CD14-positive monocyte (primary cell): ENCODE measurements at regions not wholly inside any gene's neighbourhood (a gene's known extent, or its start where the extent isn't known, plus 50 kb on each side); places are given as distances from the start of the nearest gene placed in this dataset.

Source experiments
- DNase-seq, 3 donors: peaks; one replicate each; pipeline ENCODE4 v3.0.0-alpha.2; 2011 to 2022
- H2AFZ ChIP-seq: 2 replicates; pipeline ENCODE4 v1.6.0; 2012; ENCODE audit warnings: mild to moderate bottlenecking, low read depth, low read length, inconsistent platforms; ENCODE audit not compliant: insufficient read depth, poor library complexity, severe bottlenecking
- H3K27ac ChIP-seq, 2 donors: 1 replicate in 1 of 2; 2 replicates in 1 of 2; pipeline ENCODE4 v1.5.1; 2012 to 2013; ENCODE audit warnings: low read length in 2 of 2, control low read depth in 1 of 2, inconsistent platforms in 1 of 2, low read depth in 1 of 2, mild to moderate bottlenecking in 1 of 2
- H3K27me3 ChIP-seq, 2 donors: one replicate each; pipeline versions ENCODE4 v1.6.0 to v1.6.1; 2011 to 2013; ENCODE audit warnings: low read length in 2 of 2; ENCODE audit not compliant: control insufficient read depth in 2 of 2, insufficient read depth in 2 of 2
- H3K36me3 ChIP-seq, 2 donors: replicated peaks in 1 of 2; 1 replicate in 1 of 2; 2 replicates in 1 of 2; pipeline versions ENCODE4 v1.5.1 to v1.6.1; 2012 to 2013; ENCODE audit warnings: low read length in 2 of 2, control low read depth in 1 of 2, inconsistent platforms in 1 of 2, mild to moderate bottlenecking in 1 of 2; ENCODE audit not compliant: insufficient read depth in 2 of 2, control insufficient read depth in 1 of 2
- H3K4me1 ChIP-seq, 2 donors: 1 replicate in 1 of 2; 2 replicates in 1 of 2; pipeline versions ENCODE4 v1.5.1 to v1.6.1; 2012 to 2013; ENCODE audit warnings: low read length in 2 of 2, control low read depth in 1 of 2, inconsistent platforms in 1 of 2, mild to moderate bottlenecking in 1 of 2, moderate library complexity in 1 of 2; ENCODE audit not compliant: insufficient read depth in 2 of 2, control insufficient read depth in 1 of 2
- H3K4me2 ChIP-seq: replicated peaks from 2 replicates; pipeline ENCODE3; 2012; ENCODE audit warnings: low read length, moderate library complexity, mild to moderate bottlenecking; ENCODE audit not compliant: poor library complexity, severe bottlenecking; ENCODE audit errors: extremely low read depth
- H3K4me3 ChIP-seq, 3 experiments: fragments of 200-600 bp in 1 of 3; sonication (generic) in 1 of 3; replicated peaks in 1 of 3; 1 replicate in 2 of 3; 2 replicates in 1 of 3; pipeline ENCODE4 v1.5.1; 2011 to 2013; ENCODE audit warnings: low read length in 3 of 3, mild to moderate bottlenecking in 3 of 3, control low read depth in 2 of 3, low read depth in 2 of 3, inconsistent platforms in 1 of 3, moderate library complexity in 1 of 3
- H3K79me2 ChIP-seq: 2 replicates; pipeline ENCODE4 v1.6.0; 2012; ENCODE audit warnings: mild to moderate bottlenecking, control low read depth, inconsistent platforms, low read length, moderate library complexity; ENCODE audit not compliant: insufficient read depth
- H3K9ac ChIP-seq: 2 replicates; pipeline ENCODE4 v1.6.0; 2017; ENCODE audit warnings: low read length, mild to moderate bottlenecking; ENCODE audit not compliant: insufficient read depth, poor library complexity, severe bottlenecking
- H3K9me3 ChIP-seq, 2 donors: replicated peaks in 1 of 2; 1 replicate in 1 of 2; 2 replicates in 1 of 2; pipeline versions ENCODE4 v1.5.1 to v1.6.1; 2012 to 2013; ENCODE audit warnings: low read length in 2 of 2, control low read depth in 1 of 2; ENCODE audit not compliant: control insufficient read depth in 1 of 2, insufficient read depth in 1 of 2
- H4K20me1 ChIP-seq: 2 replicates; pipeline ENCODE4 v1.6.0; 2012; ENCODE audit warnings: mild to moderate bottlenecking, low read length, control low read depth, moderate library complexity; ENCODE audit not compliant: insufficient read depth
- H3K27ac Mint-ChIP-seq, 7 donors: one replicate each; pipeline ENCODE4 v1.8.0; 2020; ENCODE audit warnings: mild to moderate bottlenecking in 7 of 7, mixed read lengths in 7 of 7, moderate library complexity in 6 of 7, inconsistent platforms in 2 of 7
- H3K27me3 Mint-ChIP-seq, 3 donors: one replicate each; pipeline ENCODE4 v1.8.0; 2021 to 2022; ENCODE audit warnings: low read depth in 3 of 3, mild to moderate bottlenecking in 3 of 3, mixed read lengths in 3 of 3, moderate library complexity in 3 of 3, inconsistent platforms in 1 of 3
- H3K36me3 Mint-ChIP-seq, 2 donors: one replicate each; pipeline ENCODE4 v1.8.0; 2020; ENCODE audit warnings: mixed read lengths in 2 of 2, inconsistent platforms in 1 of 2, mild to moderate bottlenecking in 1 of 2
- H3K4me1 Mint-ChIP-seq: one replicate; pipeline ENCODE4 v1.8.0; 2020; ENCODE audit warnings: mild to moderate bottlenecking, mixed read lengths
- H3K4me3 Mint-ChIP-seq, 2 donors: one replicate each; pipeline ENCODE4 v1.8.0; 2020; ENCODE audit warnings: mild to moderate bottlenecking in 2 of 2, mixed read lengths in 2 of 2, moderate library complexity in 1 of 2
- H3K9me3 Mint-ChIP-seq, 7 donors: one replicate each; pipeline ENCODE4 v1.8.0; 2020 to 2022; ENCODE audit warnings: mixed read lengths in 7 of 7, mild to moderate bottlenecking in 6 of 7, moderate library complexity in 6 of 7, inconsistent platforms in 2 of 7
- WGBS: methylation state at CpG from one replicate; pipeline ENCODE4 v1.1.5; 2013; ENCODE audit warnings: missing lambda C conversion rate; ENCODE audit not compliant: insufficient coverage; 5-methylcytosine and 5-hydroxymethylcytosine counted together
- intact Hi-C, 2 donors: fragments of 100-400 bp; cut with micrococcal nuclease; formaldehyde crosslinking; loops; one replicate each; pipeline versions ENCODE4 v1.15.0 to v1.15.1; 2023
- TF ChIP-seq, protein P1 (sequence below): fragments of 200-600 bp; IDR thresholded peaks from one replicate; pipeline ENCODE4 v1.8.0; 2022; ENCODE audit warnings: antibody characterized with exemption, mild to moderate bottlenecking

DNA sequence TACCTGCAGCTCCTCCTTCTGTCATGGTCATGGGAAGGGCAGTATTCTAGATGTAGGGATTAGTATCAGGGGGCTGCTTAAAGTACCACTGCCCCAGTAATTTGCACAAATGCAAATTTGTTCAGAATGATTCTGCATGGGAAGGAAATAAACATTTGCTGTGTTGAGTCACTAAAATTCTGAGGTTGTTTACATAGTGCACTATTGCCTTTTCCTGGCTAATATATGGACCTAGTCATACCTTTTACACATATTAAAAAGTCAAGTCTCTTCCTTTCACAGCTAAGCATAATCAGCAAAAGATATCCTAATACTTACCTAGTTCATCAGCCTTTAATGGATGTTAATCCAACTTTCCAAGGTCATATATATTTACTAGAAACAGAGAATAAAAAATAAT lies 746.4 kb upstream of the NR2F2 start:
- Histone ChIP-seq H3K9ac (no peak overlapping the region), H3K79me2 (no peaks in the 10 kb centered on the region), H2AFZ (no peak overlapping the region), H3K27me3 (no peaks in the 10 kb centered on the region), H3K27ac (no peak overlapping the region), H3K4me3 (no peak overlapping the region), H3K4me2 (no peak overlapping the region), H3K36me3 (no peaks in the 10 kb centered on the region), H3K9me3 (peaks cover 0 to 5% of the 10 kb centered on the region in 2 donors), H4K20me1 (no peaks in the 10 kb centered on the region), H3K4me1 (no peaks in the 10 kb centered on the region)
- H3K9me3 Mint-ChIP-seq: peaks cover 0 to 8% (median 1%) of the 10 kb centered on the region in 7 donors
- no peaks in the 10 kb centered on the region for H3K36me3 Mint-ChIP-seq
- intact Hi-C loops: no loop called here
- no peaks in the 10 kb centered on the region for H3K4me1 Mint-ChIP-seq
- no peak overlapping the region for H3K27ac Mint-ChIP-seq
- no peak overlapping the region for H3K4me3 Mint-ChIP-seq
- DNase-seq: no peak
- TF ChIP-seq, protein P1, sequence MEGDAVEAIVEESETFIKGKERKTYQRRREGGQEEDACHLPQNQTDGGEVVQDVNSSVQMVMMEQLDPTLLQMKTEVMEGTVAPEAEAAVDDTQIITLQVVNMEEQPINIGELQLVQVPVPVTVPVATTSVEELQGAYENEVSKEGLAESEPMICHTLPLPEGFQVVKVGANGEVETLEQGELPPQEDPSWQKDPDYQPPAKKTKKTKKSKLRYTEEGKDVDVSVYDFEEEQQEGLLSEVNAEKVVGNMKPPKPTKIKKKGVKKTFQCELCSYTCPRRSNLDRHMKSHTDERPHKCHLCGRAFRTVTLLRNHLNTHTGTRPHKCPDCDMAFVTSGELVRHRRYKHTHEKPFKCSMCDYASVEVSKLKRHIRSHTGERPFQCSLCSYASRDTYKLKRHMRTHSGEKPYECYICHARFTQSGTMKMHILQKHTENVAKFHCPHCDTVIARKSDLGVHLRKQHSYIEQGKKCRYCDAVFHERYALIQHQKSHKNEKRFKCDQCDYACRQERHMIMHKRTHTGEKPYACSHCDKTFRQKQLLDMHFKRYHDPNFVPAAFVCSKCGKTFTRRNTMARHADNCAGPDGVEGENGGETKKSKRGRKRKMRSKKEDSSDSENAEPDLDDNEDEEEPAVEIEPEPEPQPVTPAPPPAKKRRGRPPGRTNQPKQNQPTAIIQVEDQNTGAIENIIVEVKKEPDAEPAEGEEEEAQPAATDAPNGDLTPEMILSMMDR: no peak
- no peaks in the 10 kb centered on the region for H3K27me3 Mint-ChIP-seq

DNA sequence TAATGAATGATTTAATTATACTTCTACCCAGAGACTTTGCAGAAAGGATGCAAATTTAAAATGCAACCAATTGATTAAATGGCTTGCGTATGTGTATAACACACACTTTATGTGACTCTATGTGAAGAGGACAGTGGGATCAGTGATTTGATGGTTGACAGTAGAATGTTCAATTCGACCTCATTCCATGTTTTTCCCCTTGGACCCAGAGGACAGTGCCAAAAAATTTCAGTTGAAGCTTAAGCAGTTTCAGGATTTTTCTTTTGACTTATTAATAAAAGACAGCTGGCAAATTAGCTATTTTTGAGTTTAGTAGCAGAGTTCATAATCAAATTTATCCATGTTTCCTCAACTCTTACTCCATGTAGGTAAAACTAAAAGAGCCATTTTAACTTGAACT lies 742.4 kb upstream of the NR2F2 start:
- Histone ChIP-seq H3K27ac (no peak overlapping the region), H3K79me2 (no peaks in the 10 kb centered on the region), H3K4me1 (no peaks in the 10 kb centered on the region), H3K4me2 (no peak overlapping the region), H3K27me3 (no peaks in the 10 kb centered on the region), H2AFZ (no peak overlapping the region), H3K36me3 (no peaks in the 10 kb centered on the region), H4K20me1 (no peaks in the 10 kb centered on the region), H3K9ac (no peak overlapping the region), H3K4me3 (no peak overlapping the region), H3K9me3 (peaks cover 0 to 5% of the 10 kb centered on the region in 2 donors)
- no peak for DNase-seq
- no peaks in the 10 kb centered on the region for H3K27me3 Mint-ChIP-seq
- no peak overlapping the region for H3K27ac Mint-ChIP-seq
- H3K4me1 Mint-ChIP-seq: no peaks in the 10 kb centered on the region
- intact Hi-C loops: no loop called here
- no peak overlapping the region for H3K4me3 Mint-ChIP-seq
- TF ChIP-seq, protein P1: no peak
- no peaks in the 10 kb centered on the region for H3K36me3 Mint-ChIP-seq
- H3K9me3 Mint-ChIP-seq: peaks cover 0 to 6% (median 0%) of the 10 kb centered on the region in 7 donors
- WGBS: no CpG with 5 or more reads among the region's 2 CpGs
